Heart left ventricle (tissue), 16 donors: ENCODE measurements at regions not wholly inside any gene's neighbourhood (a gene's known extent, or its start where the extent isn't known, plus 50 kb on each side); places are given as distances from the start of the nearest gene placed in this dataset.

ENCODE experiments used
- ATAC-seq, 4 donors: fragments of 200-7000 bp; cut with Tn5 transposase; one replicate each; pipeline ENCODE4 v1.9.1; 2020 to 2022; ENCODE audit warnings: moderate library complexity in 4 of 4, mild to moderate bottlenecking in 3 of 4, moderate number of reproducible peaks in 1 of 4
- DNase-seq, 5 donors: peaks; one replicate each; pipeline ENCODE4 v3.0.0-alpha.2; 2020
- H3K27ac ChIP-seq, 12 donors: fragments of 200-600 bp; sonication (generic) in 4 of 12; one replicate each; pipeline versions ENCODE4 v1.5.0 to v1.8.0; 2016 to 2022; ENCODE audit warnings: mild to moderate bottlenecking in 2 of 12
- H3K27me3 ChIP-seq, 9 donors: fragments of 200-600 bp; sonication (generic) in 2 of 9; one replicate each; pipeline versions ENCODE4 v1.5.1 to v1.8.0; 2016 to 2022; ENCODE audit warnings: mild to moderate bottlenecking in 3 of 9
- H3K36me3 ChIP-seq, 9 donors: fragments of 200-600 bp; sonication (generic) in 2 of 9; one replicate each; pipeline versions ENCODE4 v1.5.0 to v1.8.0; 2018 to 2022; ENCODE audit warnings: mild to moderate bottlenecking in 2 of 9
- H3K4me1 ChIP-seq, 12 donors: fragments of 200-600 bp; sonication (generic) in 4 of 12; one replicate each; pipeline versions ENCODE4 v1.5.0 to v1.8.0; 2016 to 2022; ENCODE audit warnings: mild to moderate bottlenecking in 3 of 12
- H3K4me3 ChIP-seq, 12 donors: fragments of 200-600 bp; sonication (generic) in 4 of 12; one replicate each; pipeline versions ENCODE4 v1.5.0 to v1.8.0; 2017 to 2022; ENCODE audit warnings: mild to moderate bottlenecking in 9 of 12, moderate library complexity in 4 of 12
- H3K9me3 ChIP-seq, 12 donors: fragments of 200-600 bp; sonication (generic) in 4 of 12; one replicate each; pipeline versions ENCODE4 v1.5.0 to v1.8.0; 2016 to 2022; ENCODE audit warnings: mild to moderate bottlenecking in 1 of 12
- POLR2A ChIP-seq, 2 donors: fragments of 450-650 bp; IDR thresholded peaks; one replicate each; pipeline ENCODE4 v1.6.1; 2017; ENCODE audit warnings: antibody characterized with exemption in 2 of 2, mild to moderate bottlenecking in 2 of 2, moderate library complexity in 2 of 2
- WGBS, 4 donors: extraction: QIAGEN DNeasy Blood & Tissue Kit in 2 of 4; methylation state at CpG; one replicate each; pipeline versions ENCODE4 v1.1.5 to v1.1.7; 2013 to 2018; 5-methylcytosine and 5-hydroxymethylcytosine counted together
- intact Hi-C, 10 donors: fragments of 100-400 bp; cut with DNase I; formaldehyde crosslinking; loops; one replicate each; pipeline versions ENCODE4 v1.11.1 to v1.14.2; 2022
- TF ChIP-seq, protein P1 (sequence below), 12 donors: fragments of 200-600 bp; sonication (generic) in 4 of 12; IDR thresholded peaks; one replicate each; pipeline versions ENCODE4 v1.5.0 to v1.8.0; 2018 to 2022; ENCODE audit warnings: antibody characterized with exemption in 12 of 12, mild to moderate bottlenecking in 5 of 12
- donor health status: ischemic (EF 13 %, LVEDD 7.1; RV severe dilation, severe dysfunction).
- donor health status: healthy with polysubstance abuse.
- donor health status: DM: no; HTN: yes; CAD: no.
- donor health status: DM: no; HTN: no; CAD: no.
- donor health status: ischemic (EF 25% LVEDD 6.9; RV normal size, moderate dysfunction).
- donor health status: ischemic (EF 25% LVEDD 5.7; RV mildly dilated, moderate dysfunction).
- donor health status: healthy.
- donor health status: DM: yes; HTN: yes; CAD: no.
- donor health status: ischemic (EF 35%, LVEDD 5.7; RV mildly dilated, moderate dysfunction).
- donor health status: nonischemic (EF 11% LVEDD 7.7; RV severe dilation, severe dysfunction).
- donor health status: DM: yes; HTN: yes; CAD: no.
- donor health status: PGD.
- donor health status: ischemic (EF 29% LVEDD 5.4; RV normal size, mild dysfunction).
- donor health status: nonischemic (EF 23%, LVEDD 6.1; RV moderate dilation, normal function).

DNA sequence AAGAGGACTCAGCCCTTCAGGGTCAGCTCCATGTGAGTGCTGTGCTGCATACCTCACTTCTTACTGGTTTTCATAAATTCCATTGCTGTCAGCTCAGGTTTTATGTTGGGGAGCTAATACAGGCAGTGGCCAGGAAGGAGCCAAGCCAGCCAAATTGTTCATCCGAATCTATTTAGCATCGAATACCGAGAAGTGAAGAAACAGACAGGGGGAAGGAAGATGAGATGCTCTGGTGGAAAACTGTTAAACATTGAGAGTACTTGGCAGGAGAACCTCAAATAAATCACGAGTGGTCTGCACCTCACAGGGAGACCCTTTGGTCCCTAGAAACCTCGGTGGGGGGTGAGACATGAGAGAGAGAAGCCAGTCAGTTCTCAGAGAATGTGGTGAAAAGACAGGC is 196.0 kb upstream of the TMEM72 start:
- DNase-seq (no peak), ATAC-seq (no peak)
- Histone ChIP-seq H3K4me1 (no peaks in the 10 kb centered on the region), H3K27me3 (no peaks in the 10 kb centered on the region), H3K27ac (no peak overlapping the region), H3K4me3 (no peak overlapping the region), H3K36me3 (no peaks in the 10 kb centered on the region), H3K9me3 (peaks cover 0 to 18% (median 0%) of the 10 kb centered on the region in 12 donors)
- no peak for TF ChIP-seq POLR2A (IDR thresholded peaks at IDR 0.05)
- TF ChIP-seq, protein P1, sequence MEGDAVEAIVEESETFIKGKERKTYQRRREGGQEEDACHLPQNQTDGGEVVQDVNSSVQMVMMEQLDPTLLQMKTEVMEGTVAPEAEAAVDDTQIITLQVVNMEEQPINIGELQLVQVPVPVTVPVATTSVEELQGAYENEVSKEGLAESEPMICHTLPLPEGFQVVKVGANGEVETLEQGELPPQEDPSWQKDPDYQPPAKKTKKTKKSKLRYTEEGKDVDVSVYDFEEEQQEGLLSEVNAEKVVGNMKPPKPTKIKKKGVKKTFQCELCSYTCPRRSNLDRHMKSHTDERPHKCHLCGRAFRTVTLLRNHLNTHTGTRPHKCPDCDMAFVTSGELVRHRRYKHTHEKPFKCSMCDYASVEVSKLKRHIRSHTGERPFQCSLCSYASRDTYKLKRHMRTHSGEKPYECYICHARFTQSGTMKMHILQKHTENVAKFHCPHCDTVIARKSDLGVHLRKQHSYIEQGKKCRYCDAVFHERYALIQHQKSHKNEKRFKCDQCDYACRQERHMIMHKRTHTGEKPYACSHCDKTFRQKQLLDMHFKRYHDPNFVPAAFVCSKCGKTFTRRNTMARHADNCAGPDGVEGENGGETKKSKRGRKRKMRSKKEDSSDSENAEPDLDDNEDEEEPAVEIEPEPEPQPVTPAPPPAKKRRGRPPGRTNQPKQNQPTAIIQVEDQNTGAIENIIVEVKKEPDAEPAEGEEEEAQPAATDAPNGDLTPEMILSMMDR (IDR thresholded peaks at IDR 0.05): no peak
- 77 to 84% (median 80%) methylated on average over 5 of the region's 5 CpGs for WGBS, 4 donors
- intact Hi-C loops: no loop called here

DNA sequence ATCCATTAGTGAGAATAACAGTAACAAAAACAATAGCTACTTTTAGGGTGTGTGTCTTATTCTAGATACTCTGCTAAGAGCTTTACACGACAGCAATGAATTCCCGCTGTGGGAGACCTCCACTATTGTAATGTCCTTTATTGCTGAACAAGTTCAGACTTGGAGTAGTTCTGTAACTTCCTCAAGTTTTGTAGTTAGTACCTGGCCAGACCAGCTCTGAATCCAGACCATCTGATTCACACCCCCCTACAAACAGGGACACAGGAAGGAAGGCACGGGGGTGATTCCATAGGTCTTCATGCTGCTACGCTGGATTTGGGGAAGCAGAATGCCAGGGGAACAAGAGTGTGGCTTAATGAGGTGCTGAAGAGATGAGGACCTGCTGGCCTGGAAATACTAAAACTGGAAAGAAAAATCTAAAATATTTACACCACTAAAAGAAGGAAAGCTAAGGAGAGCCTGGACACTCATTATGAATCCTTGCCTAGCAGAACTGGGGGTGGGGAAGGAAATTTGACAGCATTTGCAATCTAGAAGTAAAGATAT is 194.6 kb upstream of the TMEM72 start:
- intact Hi-C loops: no loop called here
- ATAC-seq (no peak), DNase-seq (no peak)
- H3K27ac ChIP-seq: no peak overlapping the region
- H3K27me3 ChIP-seq: no peaks in the 10 kb centered on the region
- H3K9me3 ChIP-seq: peaks cover 0 to 18% (median 0%) of the 10 kb centered on the region in 12 donors
- 72 to 82% (median 77%) methylated on average over 4 of the region's 4 CpGs for WGBS, 4 donors
- H3K36me3 ChIP-seq: no peaks in the 10 kb centered on the region
- no peaks in the 10 kb centered on the region for H3K4me1 ChIP-seq
- TF ChIP-seq POLR2A (IDR thresholded peaks at IDR 0.05): no peak
- TF ChIP-seq, protein P1 (IDR thresholded peaks at IDR 0.05): no peak
- H3K4me3 ChIP-seq: no peak overlapping the region

DNA sequence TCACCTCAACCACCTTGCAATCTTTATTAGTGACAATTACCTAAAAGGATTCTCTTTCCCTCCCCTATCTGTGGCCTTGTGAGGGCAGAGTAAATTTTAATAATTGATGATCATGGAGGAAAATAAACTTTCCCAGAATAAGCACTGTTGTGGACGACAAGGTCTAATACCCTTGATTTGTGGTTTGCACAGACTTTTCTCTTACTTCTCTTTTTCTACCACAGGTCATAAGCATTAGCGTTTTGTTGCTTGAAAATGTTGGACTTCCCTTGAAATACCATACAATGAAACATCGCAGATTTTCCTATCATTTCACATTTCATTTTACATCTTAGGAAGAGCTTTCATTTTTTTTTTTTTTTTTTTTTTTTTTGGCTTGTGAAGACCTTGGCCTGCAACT is 188.1 kb upstream of the TMEM72 start:
- TF ChIP-seq POLR2A (IDR thresholded peaks at IDR 0.05): no peak
- TF ChIP-seq, protein P1 (IDR thresholded peaks at IDR 0.05): no peak
- Histone ChIP-seq H3K27me3 (no peaks in the 10 kb centered on the region), H3K36me3 (no peaks in the 10 kb centered on the region), H3K9me3 (peaks cover 0 to 19% (median 0%) of the 10 kb centered on the region in 12 donors), H3K27ac (no peak overlapping the region), H3K4me3 (no peak overlapping the region), H3K4me1 (peaks cover 0 to 31% (median 8%) of the 10 kb centered on the region in 12 donors)
- ATAC-seq: no peak
- intact Hi-C loops: no loop called here
- DNase-seq: no peak
- 85 to 89% (median 87%) methylated on average over 3 of the region's 3 CpGs for WGBS, 4 donors

DNA sequence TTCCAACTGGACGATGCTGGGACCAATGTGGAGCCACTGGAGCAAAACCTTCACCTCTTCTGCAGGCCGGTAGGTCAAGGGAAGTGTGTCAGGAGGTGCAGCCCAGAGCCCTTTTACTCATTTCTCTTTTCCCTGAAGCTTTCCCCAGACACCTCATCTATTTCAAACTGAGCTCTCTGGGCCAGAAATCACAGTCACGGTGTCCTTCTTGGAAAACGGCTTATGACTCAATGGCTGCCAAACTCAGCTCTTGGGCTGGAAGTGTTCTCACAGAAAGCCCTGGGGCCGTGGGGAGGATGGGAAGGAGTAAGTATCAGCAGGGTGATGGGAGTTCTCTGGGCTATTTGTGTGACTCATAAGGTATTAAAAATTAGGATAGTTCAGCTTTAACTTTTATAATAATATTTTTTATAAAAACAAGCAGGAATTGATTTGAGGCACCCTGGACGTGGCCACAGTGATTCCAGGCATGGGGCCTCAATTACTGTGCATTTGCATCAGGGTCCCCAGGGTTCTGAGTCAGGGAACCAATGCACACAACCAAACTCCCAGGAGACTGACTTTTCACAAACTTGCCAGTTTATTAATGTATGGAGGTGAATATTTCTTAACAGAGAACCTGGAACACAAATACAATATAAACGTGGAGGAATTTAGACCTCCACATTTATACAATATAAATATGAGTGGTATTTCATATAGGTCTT is 187.4 kb upstream of the TMEM72 start:
- peak in 4 of 5 donors; percentile 28 to 53 (median 36) for DNase-seq
- intact Hi-C loops: no loop called here
- no peaks in the 10 kb centered on the region for H3K36me3 ChIP-seq
- peak in 3 of 4 donors; percentile 53 to 79 (median 68) for ATAC-seq
- no peak overlapping the region for H3K27ac ChIP-seq
- H3K4me3 ChIP-seq: no peak overlapping the region
- H3K4me1 ChIP-seq: peaks cover 0 to 31% (median 8%) of the 10 kb centered on the region in 12 donors
- H3K27me3 ChIP-seq: no peaks in the 10 kb centered on the region
- 67 to 76% (median 71%) methylated on average over 7 of the region's 7 CpGs for WGBS, 4 donors
- H3K9me3 ChIP-seq: peaks cover 0 to 16% (median 0%) of the 10 kb centered on the region in 12 donors
- TF ChIP-seq, protein P1 (IDR thresholded peaks at IDR 0.05): no peak
- no peak for TF ChIP-seq POLR2A (IDR thresholded peaks at IDR 0.05)
